ENCODE measurements at regions not wholly inside any gene's neighbourhood (a gene's known extent, or its start where the extent isn't known, plus 50 kb on each side); places are given as distances from the start of the nearest gene placed in this dataset.

DNA sequence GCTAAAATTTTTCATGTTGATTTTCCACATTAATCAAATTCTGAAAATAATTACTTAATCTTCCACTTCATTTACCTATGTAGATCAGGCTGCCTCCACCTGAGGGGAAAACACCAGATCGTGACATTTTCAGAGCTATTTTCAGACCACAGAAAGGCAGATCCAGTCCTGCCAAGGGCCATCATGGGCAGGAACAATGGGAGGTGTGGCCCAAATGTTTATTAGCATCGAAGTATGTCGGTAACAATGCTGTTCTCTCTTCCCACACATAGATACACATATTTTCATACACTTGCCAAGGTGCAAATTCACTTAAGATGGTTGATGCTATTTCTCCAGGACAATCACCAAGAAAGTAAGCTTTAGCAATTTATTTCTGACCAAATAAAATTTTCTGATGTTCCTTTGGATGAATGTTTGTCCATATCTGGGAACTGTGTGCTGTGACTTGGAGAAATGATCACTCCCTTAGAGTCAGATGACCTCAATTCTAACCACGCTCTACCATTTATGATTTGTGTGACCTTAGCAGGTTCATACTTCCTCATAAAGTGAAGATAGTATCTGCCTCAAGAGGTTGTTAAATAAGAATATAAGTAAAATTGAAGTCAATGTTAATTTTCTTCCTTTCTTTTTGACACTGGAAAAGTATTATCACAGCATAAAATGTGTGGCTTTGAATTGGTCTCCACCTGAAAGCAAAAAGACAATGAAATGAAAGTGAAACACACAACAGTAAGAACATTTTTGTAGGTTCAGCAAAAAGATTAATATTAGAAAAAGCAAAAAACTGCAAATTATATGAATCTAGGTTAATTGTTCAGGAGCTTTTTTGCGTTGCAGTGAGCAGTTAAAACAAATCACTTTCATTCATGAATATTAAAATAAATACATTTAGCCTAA lies 310.4 kb upstream of the PHF14 start:
- TF ChIP-seq, protein P1, sequence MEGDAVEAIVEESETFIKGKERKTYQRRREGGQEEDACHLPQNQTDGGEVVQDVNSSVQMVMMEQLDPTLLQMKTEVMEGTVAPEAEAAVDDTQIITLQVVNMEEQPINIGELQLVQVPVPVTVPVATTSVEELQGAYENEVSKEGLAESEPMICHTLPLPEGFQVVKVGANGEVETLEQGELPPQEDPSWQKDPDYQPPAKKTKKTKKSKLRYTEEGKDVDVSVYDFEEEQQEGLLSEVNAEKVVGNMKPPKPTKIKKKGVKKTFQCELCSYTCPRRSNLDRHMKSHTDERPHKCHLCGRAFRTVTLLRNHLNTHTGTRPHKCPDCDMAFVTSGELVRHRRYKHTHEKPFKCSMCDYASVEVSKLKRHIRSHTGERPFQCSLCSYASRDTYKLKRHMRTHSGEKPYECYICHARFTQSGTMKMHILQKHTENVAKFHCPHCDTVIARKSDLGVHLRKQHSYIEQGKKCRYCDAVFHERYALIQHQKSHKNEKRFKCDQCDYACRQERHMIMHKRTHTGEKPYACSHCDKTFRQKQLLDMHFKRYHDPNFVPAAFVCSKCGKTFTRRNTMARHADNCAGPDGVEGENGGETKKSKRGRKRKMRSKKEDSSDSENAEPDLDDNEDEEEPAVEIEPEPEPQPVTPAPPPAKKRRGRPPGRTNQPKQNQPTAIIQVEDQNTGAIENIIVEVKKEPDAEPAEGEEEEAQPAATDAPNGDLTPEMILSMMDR (IDR thresholded peaks at IDR 0.05; ENCODE audit: low read length), result no peak
- TF ChIP-seq EZH2 (IDR thresholded peaks at IDR 0.05; ENCODE audit: borderline replicate concordance, low read length), result no peak
- H4K20me1 ChIP-seq (ENCODE audit: insufficient read depth, low read length), result no peaks in the 10 kb centered on the region

DNA sequence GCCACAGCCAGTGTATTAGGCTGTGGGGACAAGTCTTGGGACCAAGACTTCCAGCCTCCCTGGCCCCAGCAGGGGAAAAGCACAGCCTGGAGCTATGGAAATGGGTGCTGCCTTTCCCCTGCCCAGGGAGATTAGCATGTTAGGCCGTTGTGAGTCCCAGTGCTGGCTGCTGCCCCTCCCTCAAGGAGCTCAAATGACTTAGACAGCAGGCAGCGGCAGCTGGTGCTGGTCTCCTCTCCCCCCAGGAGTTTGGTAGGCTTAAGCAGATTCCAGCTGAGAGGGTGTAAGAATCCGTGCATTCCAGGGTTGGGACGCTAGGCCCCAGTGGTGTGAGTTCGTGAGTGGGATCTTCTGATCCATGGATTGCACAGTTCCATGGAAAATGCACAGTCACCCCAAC lies 301.5 kb upstream of the PHF14 start:
- Histone ChIP-seq H3K79me2 (ENCODE audit: insufficient read depth, low read length) (no peaks in the 10 kb centered on the region), H3K4me2 (ENCODE audit: low read length) (no peak overlapping the region), H3K9me2 (ENCODE audit: low read depth, low read length) (no peaks in the 10 kb centered on the region), H3K4me3 (ENCODE audit: low read depth, low read length, poor library complexity, severe bottlenecking) (no peak overlapping the region), H3K9me3 (ENCODE audit: low read length) (no peaks in the 10 kb centered on the region), H3F3A (ENCODE audit: insufficient read depth, low read length) (no peaks in the 10 kb centered on the region), H3K9ac (ENCODE audit: low read length) (no peak overlapping the region), H3K36me3 (ENCODE audit: insufficient read depth, low read length) (no peaks in the 10 kb centered on the region), H2AFZ (ENCODE audit: low read length) (no peak overlapping the region), H4K20me1 (ENCODE audit: insufficient read depth, low read length) (no peaks in the 10 kb centered on the region), H3K27me3 (ENCODE audit: insufficient read depth, low read length) (no peaks in the 10 kb centered on the region), H3K27ac (ENCODE audit: low read depth, low read length, poor library complexity, severe bottlenecking) (no peak overlapping the region), H3K4me1 (ENCODE audit: insufficient read depth, low read length, severe bottlenecking) (no peaks in the 10 kb centered on the region)
- TF ChIP-seq EZH2 (IDR thresholded peaks at IDR 0.05; ENCODE audit: borderline replicate concordance, low read length), result no peak
- TF ChIP-seq, protein P1 (IDR thresholded peaks at IDR 0.05; ENCODE audit: low read length), result no peak

More for the DNA sequence above, 310.4 kb upstream of the PHF14 start:
- H3K4me2 ChIP-seq (ENCODE audit: low read length), result no peak overlapping the region
- no peaks in the 10 kb centered on the region for H3K79me2 ChIP-seq (ENCODE audit: insufficient read depth, low read length)
- no peaks in the 10 kb centered on the region for H3K9me2 ChIP-seq (ENCODE audit: low read depth, low read length)
- no peak overlapping the region for H3K27ac ChIP-seq (ENCODE audit: low read depth, low read length, poor library complexity, severe bottlenecking)
- H2AFZ ChIP-seq (ENCODE audit: low read length), result no peak overlapping the region
- no peak overlapping the region for H3K9ac ChIP-seq (ENCODE audit: low read length)
- H3K36me3 ChIP-seq (ENCODE audit: insufficient read depth, low read length), result no peaks in the 10 kb centered on the region
- no peaks in the 10 kb centered on the region for H3K4me1 ChIP-seq (ENCODE audit: insufficient read depth, low read length, severe bottlenecking)
- no peaks in the 10 kb centered on the region for H3F3A ChIP-seq (ENCODE audit: insufficient read depth, low read length)
- no peaks in the 10 kb centered on the region for H3K9me3 ChIP-seq (ENCODE audit: low read length)
- no peaks in the 10 kb centered on the region for H3K27me3 ChIP-seq (ENCODE audit: insufficient read depth, low read length)
- H3K4me3 ChIP-seq (ENCODE audit: low read depth, low read length, poor library complexity, severe bottlenecking), result no peak overlapping the region

DNA sequence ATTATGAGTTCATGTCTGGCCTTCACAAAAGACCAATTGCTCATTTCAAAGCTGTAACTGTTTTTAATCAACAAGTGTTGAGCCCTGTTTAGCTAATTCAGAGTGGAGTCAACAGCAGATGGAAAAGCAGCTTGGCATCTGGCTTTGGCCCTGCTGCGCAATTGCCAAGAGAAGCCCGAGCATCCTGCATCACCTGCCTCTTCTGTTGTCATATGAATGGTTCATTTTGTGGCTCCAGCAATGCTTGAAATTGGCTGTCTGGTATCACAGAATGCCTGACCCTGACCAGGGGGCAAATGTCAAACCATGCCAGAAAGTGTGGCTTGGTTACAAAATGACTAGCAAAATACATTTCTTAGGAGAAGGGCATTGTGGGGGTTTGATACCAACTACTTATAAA lies 296.5 kb upstream of the PHF14 start:
- no peaks in the 10 kb centered on the region for H3K4me1 ChIP-seq (ENCODE audit: insufficient read depth, low read length, severe bottlenecking)
- H3K9me2 ChIP-seq (ENCODE audit: low read depth, low read length), result no peaks in the 10 kb centered on the region
- no peak for TF ChIP-seq EZH2 (IDR thresholded peaks at IDR 0.05; ENCODE audit: borderline replicate concordance, low read length)
- TF ChIP-seq, protein P1 (IDR thresholded peaks at IDR 0.05; ENCODE audit: low read length), result no peak
- H3F3A ChIP-seq (ENCODE audit: insufficient read depth, low read length), result no peaks in the 10 kb centered on the region
- no peak overlapping the region for H3K4me3 ChIP-seq (ENCODE audit: low read depth, low read length, poor library complexity, severe bottlenecking)
- no peaks in the 10 kb centered on the region for H3K36me3 ChIP-seq (ENCODE audit: insufficient read depth, low read length)
- no peak overlapping the region for H3K9ac ChIP-seq (ENCODE audit: low read length)
- H3K4me2 ChIP-seq (ENCODE audit: low read length), result no peak overlapping the region
- no peaks in the 10 kb centered on the region for H3K79me2 ChIP-seq (ENCODE audit: insufficient read depth, low read length)
- no peaks in the 10 kb centered on the region for H3K9me3 ChIP-seq (ENCODE audit: low read length)
- no peak overlapping the region for H3K27ac ChIP-seq (ENCODE audit: low read depth, low read length, poor library complexity, severe bottlenecking)
- H4K20me1 ChIP-seq (ENCODE audit: insufficient read depth, low read length), result no peaks in the 10 kb centered on the region
- H3K27me3 ChIP-seq (ENCODE audit: insufficient read depth, low read length), result no peaks in the 10 kb centered on the region
- H2AFZ ChIP-seq (ENCODE audit: low read length), result no peak overlapping the region

Data from OCI-LY1 (cell line).